NCI-H2196 treated with DMSO at 0.1 percent for 48 hours (cell line): ENCODE measurements at regions not wholly inside any gene's neighbourhood (a gene's known extent, or its start where the extent isn't known, plus 50 kb on each side); places are given as distances from the start of the nearest gene placed in this dataset.
"Not testable (repeated sequence)": the region's sequence is repeated elsewhere in the genome, so short reads cannot be mapped to it uniquely, and the experiment has no call there.

ENCODE experiments used
- DNase-seq: peaks from one replicate; lab custom pipeline; 2025; ENCODE audit not compliant: unreplicated experiment; lab: John Stamatoyannopoulos, UW

DNA sequence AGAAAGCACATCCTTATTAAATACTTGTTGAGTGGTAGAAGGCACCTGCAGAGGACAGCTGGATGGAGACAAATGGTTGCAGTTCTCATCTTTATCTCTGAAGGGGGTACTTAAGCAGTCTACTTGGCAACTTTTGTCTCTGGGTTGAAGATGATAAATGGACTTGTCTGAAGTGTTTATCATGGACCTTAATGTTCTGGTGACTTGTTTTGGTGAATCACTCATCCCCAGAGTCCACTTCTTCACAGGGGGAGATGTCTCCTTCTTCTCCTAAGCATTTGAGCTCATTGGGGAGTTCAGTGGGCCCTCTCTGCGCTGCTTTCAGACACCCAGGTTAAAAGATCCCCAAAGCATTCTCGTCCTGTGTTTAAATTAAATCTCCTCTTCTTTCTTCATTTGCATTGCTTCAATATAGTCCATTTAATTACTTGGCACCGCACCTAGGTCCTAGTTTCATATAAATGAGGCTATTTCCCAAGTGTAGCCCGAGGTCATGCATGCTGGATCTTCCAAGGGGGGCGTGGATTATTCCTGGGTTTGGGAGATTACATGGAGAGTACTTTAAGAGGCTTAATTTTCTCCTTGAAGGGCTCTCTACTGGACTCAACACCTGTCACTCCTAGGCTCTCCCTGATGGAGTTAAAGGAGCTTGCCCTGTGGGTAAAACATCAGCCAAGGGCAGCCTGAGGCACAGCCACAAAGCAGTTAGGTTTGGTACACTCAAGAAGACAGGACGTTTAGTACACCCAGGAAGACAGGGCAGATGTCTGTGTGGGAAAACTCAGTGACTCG is 239.3 kb upstream of the C2CD4B start:
- no peak for DNase-seq

DNA sequence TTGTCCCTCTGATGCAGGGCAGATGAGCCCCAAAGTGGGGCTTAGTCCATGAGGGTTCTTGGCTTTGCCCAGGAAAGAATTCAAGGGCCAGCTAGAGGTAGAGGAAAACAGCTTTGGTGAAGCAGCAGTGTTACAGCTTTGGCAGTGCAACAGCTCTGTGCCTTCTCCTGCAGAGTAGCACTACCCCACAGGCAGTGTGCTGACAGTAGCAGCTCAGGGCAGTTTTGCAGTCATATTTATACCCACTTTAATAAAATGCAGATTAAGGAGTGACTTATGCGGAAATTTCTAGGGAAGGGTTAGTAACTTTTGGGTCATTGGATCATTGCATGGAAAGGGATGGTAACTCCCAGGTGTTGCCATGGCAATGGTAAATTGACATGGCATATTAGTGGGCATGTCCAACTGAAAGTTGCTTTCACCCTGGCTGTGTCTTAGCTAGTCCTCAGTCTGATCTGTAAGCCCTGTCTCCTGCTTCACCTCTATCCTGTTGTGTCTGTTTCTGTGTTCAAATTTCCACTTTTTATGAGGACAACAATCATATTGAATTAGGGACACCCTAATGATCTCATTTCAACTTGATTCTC is 241.3 kb upstream of the C2CD4B start:
- DNase-seq, result no peak

DNA sequence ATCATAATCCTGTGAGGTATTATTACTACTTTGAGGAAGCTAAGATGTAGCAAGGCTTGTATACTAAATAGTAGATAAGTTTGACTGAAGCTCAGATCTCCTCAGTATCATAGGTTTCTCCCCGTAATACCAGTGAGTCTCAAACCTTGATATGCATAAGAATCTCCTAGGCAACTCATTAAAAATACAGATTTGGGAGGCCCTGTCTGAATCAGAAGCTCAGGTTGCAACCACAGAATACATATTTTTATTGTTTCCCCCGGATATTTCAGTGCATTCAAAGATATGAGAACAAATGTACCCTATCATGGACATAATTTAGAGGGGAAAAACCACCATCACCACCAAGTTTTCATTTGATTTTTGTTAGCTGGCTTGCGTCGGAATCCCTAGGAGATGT is 242.1 kb upstream of the C2CD4B start:
- no peak for DNase-seq

DNA sequence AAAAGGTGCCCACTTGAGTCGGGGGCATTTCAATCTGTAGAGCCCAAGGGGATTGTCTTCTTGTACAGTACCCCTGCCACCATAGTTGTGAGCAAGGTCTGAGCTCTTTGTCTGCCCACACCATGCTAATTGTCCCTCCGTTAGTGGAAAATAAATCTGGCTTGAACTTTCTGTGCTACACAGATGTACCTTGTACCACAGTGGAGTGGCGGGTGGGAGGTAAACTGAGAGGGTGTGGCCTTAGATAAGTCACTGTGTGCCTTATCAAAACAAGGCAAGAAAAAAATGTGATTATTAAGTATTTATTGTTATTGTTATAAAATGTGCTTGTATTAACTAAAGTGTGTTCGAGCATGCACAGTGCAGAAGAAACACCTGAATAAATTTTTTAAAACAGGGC is 242.9 kb upstream of the C2CD4B start:
- no peak for DNase-seq

DNA sequence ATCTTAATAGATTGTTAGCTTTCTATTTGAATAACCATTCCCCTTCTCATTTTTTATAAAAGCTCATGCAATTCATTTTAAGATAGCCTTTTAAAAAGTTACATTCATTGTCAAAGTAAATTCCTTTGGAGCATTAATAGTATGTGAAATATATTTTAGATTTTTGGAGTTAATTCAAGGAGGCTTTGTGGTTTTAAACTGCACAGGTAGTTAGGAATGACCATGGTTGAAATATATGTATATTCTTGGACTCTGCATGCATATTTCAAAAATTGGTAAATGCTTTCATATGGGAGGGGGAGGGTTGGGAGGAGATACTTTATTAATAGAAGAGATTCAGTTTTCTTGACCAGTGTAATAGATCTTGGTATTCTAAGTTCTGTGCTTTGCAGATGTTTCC is 244.4 kb upstream of the C2CD4B start:
- no peak for DNase-seq

DNA sequence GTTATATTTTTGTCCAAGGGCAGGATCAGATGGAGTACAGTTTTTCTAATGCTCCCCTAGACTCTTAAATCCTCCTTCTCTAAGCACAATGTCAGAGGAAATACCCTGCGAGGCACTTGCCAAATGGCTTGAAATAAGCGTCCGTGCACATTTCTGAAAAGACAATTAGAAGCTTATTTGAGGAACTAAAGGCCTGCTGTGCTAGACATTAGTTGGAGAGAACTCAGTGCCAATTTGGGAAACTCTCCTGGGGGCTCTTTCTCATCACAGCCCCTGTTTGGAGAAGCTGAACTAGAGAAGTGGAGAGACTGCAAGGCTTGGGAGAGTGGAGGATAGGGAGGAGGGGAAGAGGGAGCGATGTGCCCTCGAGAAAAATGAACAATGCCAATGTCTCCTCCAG is 247.6 kb upstream of the C2CD4B start:
- no peak for DNase-seq

DNA sequence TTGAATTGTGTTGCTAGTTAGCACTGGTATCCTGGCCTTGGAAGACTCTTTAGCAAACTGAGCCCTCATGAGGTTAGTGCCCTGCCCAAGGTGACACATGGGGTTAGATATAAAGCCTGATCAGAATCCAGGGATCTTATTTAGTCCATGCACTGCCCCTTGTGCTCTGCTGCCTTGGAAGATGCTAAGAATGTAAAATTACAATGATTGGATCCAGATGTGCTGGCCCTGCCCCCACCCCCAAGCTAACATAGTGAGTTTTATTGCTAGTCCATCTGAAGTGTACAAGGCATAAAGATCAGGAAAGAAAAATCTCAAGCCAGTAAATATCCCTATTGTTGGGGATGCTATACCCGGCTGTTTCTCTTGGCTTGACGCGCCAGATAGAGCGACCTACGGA is 248.1 kb upstream of the C2CD4B start:
- no peak for DNase-seq

DNA sequence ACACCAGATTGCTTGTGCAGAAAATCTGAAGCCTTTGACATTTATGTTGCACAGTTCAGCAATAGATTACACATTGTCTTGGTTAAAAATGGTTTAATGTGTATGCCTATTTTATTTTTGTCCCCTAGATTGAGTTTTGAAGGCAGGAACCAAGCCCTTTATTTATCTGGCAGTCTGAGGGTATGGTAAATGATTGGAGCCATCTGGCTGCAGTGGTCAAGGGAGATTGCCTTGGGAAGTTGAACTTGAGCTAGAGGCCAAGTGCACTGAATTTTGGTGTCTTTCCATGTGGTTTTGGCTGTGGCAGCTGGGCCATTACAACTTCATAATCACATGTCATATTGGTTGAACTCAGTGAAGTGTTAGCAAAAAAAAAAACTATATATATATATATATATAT is 248.7 kb upstream of the C2CD4B start:
- DNase-seq, result no peak

DNA sequence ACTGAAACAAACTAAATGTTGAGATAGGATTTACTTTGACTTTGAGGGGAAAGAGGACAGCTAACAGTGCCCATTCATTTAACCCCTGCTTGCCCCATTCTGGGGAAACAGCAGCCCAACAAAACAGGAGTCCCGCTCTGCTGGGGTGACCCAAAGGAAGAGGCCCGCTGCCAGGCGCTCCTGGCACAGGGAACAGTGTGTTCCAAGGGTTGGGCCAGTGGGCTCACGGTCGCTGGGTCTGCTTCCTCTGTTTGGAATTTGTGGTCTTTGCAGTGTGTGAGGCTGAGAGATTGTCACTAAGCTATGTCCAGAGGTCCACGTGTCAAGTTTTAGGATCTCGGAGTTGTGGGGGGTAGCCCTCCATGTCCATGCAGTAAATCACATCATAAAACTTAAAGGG is 250.4 kb upstream of the C2CD4B start:
- no peak for DNase-seq

DNA sequence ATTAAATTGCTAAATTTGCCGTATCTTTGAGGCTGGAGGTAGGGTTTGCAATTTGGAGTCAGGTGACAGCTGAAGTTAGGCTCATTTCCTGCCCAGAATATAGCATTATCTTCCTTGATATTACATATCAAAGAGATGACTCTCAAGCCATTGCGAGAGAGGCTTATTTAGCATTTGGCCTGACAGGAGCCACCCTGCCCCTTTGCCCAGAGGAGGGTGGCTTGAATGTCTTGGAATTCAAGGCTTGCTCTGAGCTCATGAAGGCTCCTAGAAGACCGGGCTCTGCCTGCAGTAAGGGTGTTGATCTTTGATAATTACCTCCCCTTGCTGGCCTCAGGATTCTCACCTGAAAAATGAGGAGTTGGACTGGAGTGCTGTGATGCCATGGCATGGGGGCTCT is 251.4 kb upstream of the C2CD4B start:
- DNase-seq, result no peak

DNA sequence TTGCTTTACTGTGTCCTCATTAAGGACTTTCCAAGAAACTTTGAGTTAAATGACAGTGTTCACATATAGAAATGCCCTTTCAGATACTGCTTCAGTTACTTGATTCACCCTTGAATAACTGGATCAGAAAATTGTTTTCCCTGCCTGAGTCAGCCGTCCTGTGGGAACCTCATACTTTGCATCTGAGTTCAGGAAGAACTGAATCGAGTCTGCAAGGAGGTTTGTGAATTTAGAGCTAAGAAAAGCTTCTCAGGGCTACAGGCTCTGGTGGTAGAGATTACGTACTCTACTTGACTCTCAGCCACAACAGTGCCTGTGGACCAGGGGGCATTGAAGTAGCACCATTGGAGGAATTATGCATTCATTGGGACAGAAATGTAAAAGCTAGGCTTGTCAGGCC is 252.4 kb upstream of the C2CD4B start:
- no peak for DNase-seq

DNA sequence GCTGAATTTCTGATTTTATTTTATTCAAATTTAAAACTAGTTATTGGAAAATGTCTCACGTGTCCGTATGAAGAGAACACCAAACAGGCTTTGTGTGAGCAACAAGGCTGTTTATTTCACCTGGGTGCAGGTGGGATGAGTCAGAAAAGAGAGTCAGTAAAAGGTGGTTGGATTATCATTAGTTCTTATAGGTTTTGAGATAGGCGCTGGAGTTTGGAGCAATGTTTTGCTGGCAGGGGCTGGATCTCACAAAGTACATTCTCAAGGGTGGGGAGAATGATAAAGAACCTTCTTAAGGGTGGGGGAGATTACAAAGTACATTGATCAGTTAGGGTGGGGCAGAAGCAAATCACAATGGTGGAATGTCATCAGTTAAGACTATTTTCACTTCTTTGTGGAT is 253.4 kb upstream of the C2CD4B start:
- not testable (repeated sequence) for DNase-seq

DNA sequence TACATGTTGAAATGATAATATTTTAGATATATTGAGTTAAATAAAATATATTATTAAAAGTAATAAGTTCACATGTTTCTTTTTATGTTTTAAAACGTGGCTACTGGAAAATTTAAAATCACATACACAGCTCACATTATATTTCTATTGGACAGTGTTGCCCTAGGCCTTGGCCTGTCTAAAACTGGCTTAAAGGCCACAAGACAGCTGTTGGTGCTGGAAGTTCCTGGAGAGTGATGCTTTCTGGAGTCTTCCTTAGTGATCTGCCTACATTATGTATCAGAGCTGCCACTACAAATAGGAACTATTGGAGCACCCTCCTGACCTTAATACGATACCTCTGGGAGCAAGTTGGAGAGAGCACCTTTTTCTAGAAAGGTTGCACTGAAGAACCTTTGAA is 254.1 kb upstream of the C2CD4B start:
- no peak for DNase-seq

DNA sequence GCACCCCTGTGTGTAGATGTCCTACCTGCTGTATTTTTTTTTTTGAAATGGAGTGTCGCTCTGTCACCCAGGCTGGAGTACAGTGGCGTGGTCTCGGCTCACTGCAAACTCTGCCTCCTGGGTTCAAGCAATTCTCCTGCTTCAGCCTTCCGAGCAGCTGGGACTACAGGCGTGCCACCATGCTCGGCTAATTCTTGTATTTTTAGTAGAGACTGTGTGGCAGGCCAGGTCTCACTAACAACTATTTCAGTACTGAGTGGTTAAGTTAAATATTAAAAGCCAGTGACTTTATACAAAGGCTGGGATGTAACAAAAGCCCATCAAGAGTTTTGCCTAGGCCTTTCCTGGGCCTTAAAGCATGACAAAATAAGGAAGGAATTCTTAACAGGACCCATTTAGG is 255.3 kb upstream of the C2CD4B start:
- not testable (repeated sequence) for DNase-seq

DNA sequence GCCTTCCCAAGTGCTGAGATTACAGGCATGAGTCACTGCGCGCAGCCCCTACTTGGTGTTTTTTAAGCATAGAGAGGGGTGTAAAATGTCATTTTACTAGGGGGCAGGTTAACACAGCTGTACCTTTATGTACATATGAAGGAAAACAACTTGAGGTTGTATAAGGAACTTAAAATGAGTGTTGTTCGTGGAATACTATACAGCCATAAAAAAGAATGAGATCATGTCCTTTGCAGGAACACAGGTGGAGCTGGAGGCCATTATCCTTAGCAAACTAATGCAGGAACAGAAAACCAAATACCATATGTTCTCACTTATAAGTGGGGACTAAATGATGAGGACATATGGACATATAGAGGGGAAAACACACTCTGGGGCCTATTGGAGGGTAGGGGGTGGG is 256.2 kb upstream of the C2CD4B start:
- no peak for DNase-seq

DNA sequence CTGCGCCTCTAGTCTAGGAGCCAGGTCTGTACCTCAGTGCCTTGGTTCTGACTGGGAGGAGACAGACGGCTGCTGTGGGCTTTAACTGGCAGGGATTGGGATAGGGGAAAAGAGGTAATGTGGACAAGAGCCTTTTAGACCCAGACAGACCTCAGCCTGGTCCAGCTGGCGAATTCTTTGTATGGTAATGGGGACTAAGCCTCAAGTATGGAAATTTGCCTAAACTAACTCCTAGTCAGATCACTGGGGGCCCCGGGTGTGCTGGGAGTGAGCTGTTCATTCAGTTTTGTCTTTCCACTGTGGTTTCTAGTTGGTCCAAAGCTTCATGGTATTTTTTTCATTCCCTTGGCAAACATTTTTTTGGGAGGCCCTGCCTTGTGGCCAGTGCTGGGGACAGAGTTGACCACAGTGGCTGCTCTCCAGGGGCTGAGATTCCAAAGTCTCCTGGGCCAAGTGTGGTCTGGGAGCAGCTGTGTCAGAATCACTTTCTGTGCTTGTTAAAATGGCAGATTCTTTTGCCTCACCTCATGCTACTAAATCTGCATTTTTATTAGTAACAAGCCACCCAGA is 261.4 kb upstream of the C2CD4B start:
- DNase-seq, result no peak

DNA sequence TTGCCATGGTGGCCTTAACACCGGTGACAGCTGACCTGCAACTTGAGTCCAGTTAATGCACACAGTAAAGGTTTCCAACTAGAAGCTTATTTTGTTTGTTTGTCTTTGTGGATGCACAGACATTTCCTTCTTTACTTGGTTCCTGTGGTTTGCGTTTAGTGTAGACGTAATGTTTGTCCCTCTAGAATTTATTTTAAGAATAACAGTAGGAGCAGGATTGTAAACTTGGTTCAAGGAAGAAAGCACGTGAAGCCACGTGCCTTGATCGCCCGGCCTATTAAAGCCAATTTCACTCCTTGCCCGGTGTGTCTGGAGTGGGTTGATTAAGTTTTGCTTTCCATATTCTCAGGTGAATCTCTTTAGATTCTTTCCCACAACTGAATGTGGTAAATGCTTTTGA is 263.2 kb upstream of the C2CD4B start:
- DNase-seq, result no peak

DNA sequence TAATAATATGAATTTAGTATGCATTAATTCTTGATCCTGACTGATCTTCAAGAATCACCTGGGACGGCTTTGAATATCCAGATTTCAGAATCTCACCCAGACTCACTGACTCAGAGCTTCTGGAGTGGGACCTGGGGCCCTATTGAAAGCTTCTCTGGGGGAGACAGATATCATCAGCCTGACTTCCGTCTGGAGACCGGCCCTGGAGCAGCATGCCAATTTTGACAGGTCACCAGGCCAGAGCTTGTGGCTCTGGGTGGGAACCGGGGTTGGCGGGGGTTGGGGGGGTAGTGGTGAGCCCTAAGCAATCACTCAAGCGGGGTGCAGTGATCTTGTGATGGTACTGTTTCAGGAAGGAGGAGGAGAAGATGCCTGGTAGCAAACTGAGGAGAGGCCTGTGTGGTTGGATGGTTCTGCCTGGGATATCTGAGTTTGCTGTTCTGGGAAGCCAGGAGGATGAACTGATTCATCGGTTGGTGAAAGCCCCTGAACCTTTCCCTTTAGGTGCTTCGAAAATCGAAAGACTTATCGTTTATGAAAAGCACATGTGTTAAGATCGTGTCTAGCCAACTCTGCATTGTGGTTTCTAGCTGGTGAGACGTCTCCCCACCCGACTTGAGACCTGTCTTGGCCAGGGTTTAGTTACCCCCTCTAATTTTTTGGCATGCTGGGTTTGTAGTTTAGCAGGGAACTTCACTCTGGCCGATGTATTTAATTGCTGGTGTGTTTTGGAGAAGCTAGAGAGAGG is 263.9 kb upstream of the C2CD4B start:
- DNase-seq, result no peak

DNA sequence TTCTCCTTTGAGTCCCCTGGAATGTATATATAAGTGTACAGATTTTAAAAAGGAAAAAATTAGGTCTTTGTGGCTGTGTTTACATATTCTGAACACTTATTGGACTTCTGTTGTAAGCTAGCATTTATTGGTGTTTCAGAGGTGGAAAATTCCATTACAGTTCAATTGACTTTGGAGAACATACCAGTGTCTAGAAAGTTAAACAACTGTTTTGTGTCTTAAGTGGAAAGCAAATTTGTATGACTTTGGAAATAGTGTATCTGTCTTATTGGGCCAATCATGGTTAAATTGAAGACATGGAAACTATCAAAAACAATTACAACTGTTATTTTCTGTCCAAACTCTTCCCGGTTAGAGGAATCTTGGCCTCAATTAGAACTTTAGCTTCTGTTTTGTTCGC is 265.0 kb upstream of the C2CD4B start:
- DNase-seq, result no peak

DNA sequence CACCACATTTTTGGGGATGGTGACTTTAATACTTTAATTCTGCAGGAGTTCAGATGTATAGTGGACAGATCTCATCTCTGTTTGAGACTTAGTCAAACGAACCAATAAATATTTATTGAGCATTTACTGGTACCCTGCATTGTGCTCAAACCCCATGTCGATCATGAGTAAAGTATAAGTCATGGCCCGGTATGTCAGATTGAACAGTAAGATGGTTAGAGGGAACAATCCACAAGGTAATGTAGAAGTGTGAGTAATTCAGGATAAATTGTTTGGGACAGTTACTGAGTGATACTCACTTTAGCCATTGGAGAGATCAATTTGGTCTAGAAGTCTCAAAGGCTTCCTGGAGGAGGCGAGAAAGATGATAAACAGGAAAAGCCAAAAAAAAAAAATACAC is 265.5 kb upstream of the C2CD4B start:
- DNase-seq, result no peak

DNA sequence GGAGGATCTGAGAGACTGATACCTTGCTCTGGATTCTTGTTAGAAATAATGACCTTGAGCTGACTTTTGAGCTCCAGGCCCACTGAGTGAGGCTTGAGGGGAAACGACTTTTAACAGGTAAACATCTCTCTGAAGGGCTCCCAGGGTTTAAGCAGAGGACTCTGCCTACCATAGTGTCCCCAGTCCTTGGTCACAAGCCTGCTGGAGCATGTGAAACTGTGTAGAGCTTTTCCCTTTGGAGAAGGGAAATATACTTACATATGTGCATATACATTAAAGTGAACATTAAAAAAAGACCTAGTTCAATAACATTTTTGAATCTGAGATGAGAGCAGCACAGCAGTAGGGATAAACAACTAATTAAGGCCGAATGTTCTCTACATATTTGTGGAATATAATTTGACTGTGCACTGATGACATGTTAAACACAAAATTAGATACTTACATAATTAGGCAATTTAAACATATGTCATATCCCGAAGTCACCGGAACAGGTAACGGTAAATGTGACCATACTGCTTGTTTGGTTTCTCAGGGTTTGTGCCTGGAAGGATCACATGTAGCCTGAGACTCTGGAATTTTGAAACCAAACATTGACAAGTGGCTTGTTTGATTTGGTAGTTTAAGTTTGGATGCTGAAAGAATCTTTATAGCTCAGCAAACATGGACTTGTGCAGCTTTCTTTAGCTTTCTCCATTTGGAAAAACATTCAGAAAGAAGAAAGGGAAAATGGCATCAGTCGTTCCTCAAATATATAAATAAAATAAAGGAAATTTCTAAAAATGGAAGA is 266.1 kb upstream of the C2CD4B start:
- no peak for DNase-seq
